HG03175 (cell line): ENCODE measurements at regions not wholly inside any gene's neighbourhood (a gene's known extent, or its start where the extent isn't known, plus 50 kb on each side); places are given as distances from the start of the nearest gene placed in this dataset.

ENCODE experiments used
- ATAC-seq: cut with Tn5 transposase; IDR thresholded peaks from one replicate; pipeline ENCODE4 v1.9.1; 2021; ENCODE audit warnings: mild to moderate bottlenecking, moderate library complexity; ENCODE audit not compliant: unreplicated experiment

GRCh38 chrX:39311646-39312045 is 510.4 kb downstream of the MID1IP1 start:
- ATAC-seq = no peak

GRCh38 chrX:39313146-39313545 is 511.9 kb downstream of the MID1IP1 start:
- ATAC-seq = no peak

- ATAC-seq = no peak
Measured at GRCh38 chrX:39318506-39319343, 517.5 kb downstream of the MID1IP1 start.

GRCh38 chrX:39320165-39320564 is 518.9 kb downstream of the MID1IP1 start:
- ATAC-seq = no peak

GRCh38 chrX:39322496-39322895 is 521.2 kb downstream of the MID1IP1 start:
- no peak for ATAC-seq

- ATAC-seq = no peak
Measured at GRCh38 chrX:39324233-39324930, 523.1 kb downstream of the MID1IP1 start.

- no peak for ATAC-seq
Measured at GRCh38 chrX:39327255-39327654, 526.0 kb downstream of the MID1IP1 start.

- no peak for ATAC-seq
Measured at GRCh38 chrX:39327705-39328104, 526.4 kb downstream of the MID1IP1 start.

- no peak for ATAC-seq
Measured at GRCh38 chrX:39328661-39329060, 527.4 kb downstream of the MID1IP1 start.

- peak; percentile 83 for ATAC-seq
Measured at GRCh38 chrX:39331082-39331704, 529.9 kb downstream of the MID1IP1 start.

- ATAC-seq = no peak
Measured at GRCh38 chrX:39333451-39333850, 532.2 kb downstream of the MID1IP1 start.

- no peak for ATAC-seq
Measured at GRCh38 chrX:39335513-39336235, 534.4 kb downstream of the MID1IP1 start.

GRCh38 chrX:39336671-39337311 is 535.5 kb downstream of the MID1IP1 start:
- peak; percentile 93 for ATAC-seq

GRCh38 chrX:39337451-39337850 is 536.2 kb downstream of the MID1IP1 start:
- no peak for ATAC-seq

GRCh38 chrX:39338583-39338982 is 537.3 kb downstream of the MID1IP1 start:
- ATAC-seq = no peak

GRCh38 chrX:39356119-39356807 is 555.0 kb downstream of the MID1IP1 start:
- ATAC-seq = no peak

- ATAC-seq = no peak
Measured at GRCh38 chrX:39360101-39360500, 558.8 kb downstream of the MID1IP1 start.

GRCh38 chrX:39361736-39362135 is 560.5 kb downstream of the MID1IP1 start:
- no peak for ATAC-seq

GRCh38 chrX:39367416-39367815 is 566.2 kb downstream of the MID1IP1 start:
- no peak for ATAC-seq

- no peak for ATAC-seq
Measured at GRCh38 chrX:39372115-39372514, 570.9 kb downstream of the MID1IP1 start.
